GM20000 (cell line): ENCODE measurements at regions not wholly inside any gene's neighbourhood (a gene's known extent, or its start where the extent isn't known, plus 50 kb on each side); places are given as distances from the start of the nearest gene placed in this dataset.

Experiments used
- DNase-seq: peaks from one replicate; pipeline ENCODE4 v3.0.0; 2012; ENCODE audit warnings: low spot score
- CTCF ChIP-seq: IDR thresholded peaks from 2 replicates; pipeline ENCODE4 v1.5.1; 2012; ENCODE audit warnings: mild to moderate bottlenecking, control low read depth; ENCODE audit errors: extremely low read depth, missing control alignments

- TF ChIP-seq CTCF, result no peak
- no peak for DNase-seq
Observed at GRCh38 chr18:25454270-25454659, 102.3 kb upstream of the ZNF521 start.

- no peak for TF ChIP-seq CTCF
- no peak for DNase-seq
Observed at GRCh38 chr18:25453556-25454269, 101.7 kb upstream of the ZNF521 start.

GRCh38 chr18:25451077-25451658 lies 99.2 kb upstream of the ZNF521 start:
- no peak for TF ChIP-seq CTCF

GRCh38 chr18:25449046-25449445 lies 97.1 kb upstream of the ZNF521 start:
- DNase-seq, result no peak
- no peak for TF ChIP-seq CTCF

More at GRCh38 chr18:25451077-25451658, 99.2 kb upstream of the ZNF521 start:
- no peak for DNase-seq

GRCh38 chr18:25446972-25447371 lies 95.0 kb upstream of the ZNF521 start:
- TF ChIP-seq CTCF, result no peak
- DNase-seq, result peak; percentile 6

- DNase-seq, result no peak
- TF ChIP-seq CTCF, result no peak
Observed at GRCh38 chr18:25445430-25445829, 93.5 kb upstream of the ZNF521 start.

GRCh38 chr18:25443776-25444175 lies 91.8 kb upstream of the ZNF521 start:
- no peak for TF ChIP-seq CTCF
- no peak for DNase-seq
